CD14-positive monocyte (primary cell): ENCODE measurements at regions not wholly inside any gene's neighbourhood (a gene's known extent, or its start where the extent isn't known, plus 50 kb on each side); places are given as distances from the start of the nearest gene placed in this dataset.

Source experiments
- DNase-seq, 3 donors: peaks; one replicate each; pipeline ENCODE4 v3.0.0-alpha.2; 2011 to 2022
- H2AFZ ChIP-seq: 2 replicates; pipeline ENCODE4 v1.6.0; 2012; ENCODE audit warnings: mild to moderate bottlenecking, low read depth, low read length, inconsistent platforms; ENCODE audit not compliant: insufficient read depth, poor library complexity, severe bottlenecking
- H3K27ac ChIP-seq, 2 donors: 1 replicate in 1 of 2; 2 replicates in 1 of 2; pipeline ENCODE4 v1.5.1; 2012 to 2013; ENCODE audit warnings: low read length in 2 of 2, control low read depth in 1 of 2, inconsistent platforms in 1 of 2, low read depth in 1 of 2, mild to moderate bottlenecking in 1 of 2
- H3K27me3 ChIP-seq, 2 donors: one replicate each; pipeline versions ENCODE4 v1.6.0 to v1.6.1; 2011 to 2013; ENCODE audit warnings: low read length in 2 of 2; ENCODE audit not compliant: control insufficient read depth in 2 of 2, insufficient read depth in 2 of 2
- H3K36me3 ChIP-seq, 2 donors: replicated peaks in 1 of 2; 1 replicate in 1 of 2; 2 replicates in 1 of 2; pipeline versions ENCODE4 v1.5.1 to v1.6.1; 2012 to 2013; ENCODE audit warnings: low read length in 2 of 2, control low read depth in 1 of 2, inconsistent platforms in 1 of 2, mild to moderate bottlenecking in 1 of 2; ENCODE audit not compliant: insufficient read depth in 2 of 2, control insufficient read depth in 1 of 2
- H3K4me1 ChIP-seq, 2 donors: 1 replicate in 1 of 2; 2 replicates in 1 of 2; pipeline versions ENCODE4 v1.5.1 to v1.6.1; 2012 to 2013; ENCODE audit warnings: low read length in 2 of 2, control low read depth in 1 of 2, inconsistent platforms in 1 of 2, mild to moderate bottlenecking in 1 of 2, moderate library complexity in 1 of 2; ENCODE audit not compliant: insufficient read depth in 2 of 2, control insufficient read depth in 1 of 2
- H3K4me2 ChIP-seq: replicated peaks from 2 replicates; pipeline ENCODE3; 2012; ENCODE audit warnings: low read length, moderate library complexity, mild to moderate bottlenecking; ENCODE audit not compliant: poor library complexity, severe bottlenecking; ENCODE audit errors: extremely low read depth
- H3K4me3 ChIP-seq, 3 experiments: fragments of 200-600 bp in 1 of 3; sonication (generic) in 1 of 3; replicated peaks in 1 of 3; 1 replicate in 2 of 3; 2 replicates in 1 of 3; pipeline ENCODE4 v1.5.1; 2011 to 2013; ENCODE audit warnings: low read length in 3 of 3, mild to moderate bottlenecking in 3 of 3, control low read depth in 2 of 3, low read depth in 2 of 3, inconsistent platforms in 1 of 3, moderate library complexity in 1 of 3
- H3K79me2 ChIP-seq: 2 replicates; pipeline ENCODE4 v1.6.0; 2012; ENCODE audit warnings: mild to moderate bottlenecking, control low read depth, inconsistent platforms, low read length, moderate library complexity; ENCODE audit not compliant: insufficient read depth
- H3K9ac ChIP-seq: 2 replicates; pipeline ENCODE4 v1.6.0; 2017; ENCODE audit warnings: low read length, mild to moderate bottlenecking; ENCODE audit not compliant: insufficient read depth, poor library complexity, severe bottlenecking
- H3K9me3 ChIP-seq, 2 donors: replicated peaks in 1 of 2; 1 replicate in 1 of 2; 2 replicates in 1 of 2; pipeline versions ENCODE4 v1.5.1 to v1.6.1; 2012 to 2013; ENCODE audit warnings: low read length in 2 of 2, control low read depth in 1 of 2; ENCODE audit not compliant: control insufficient read depth in 1 of 2, insufficient read depth in 1 of 2
- H4K20me1 ChIP-seq: 2 replicates; pipeline ENCODE4 v1.6.0; 2012; ENCODE audit warnings: mild to moderate bottlenecking, low read length, control low read depth, moderate library complexity; ENCODE audit not compliant: insufficient read depth
- H3K27ac Mint-ChIP-seq, 7 donors: one replicate each; pipeline ENCODE4 v1.8.0; 2020; ENCODE audit warnings: mild to moderate bottlenecking in 7 of 7, mixed read lengths in 7 of 7, moderate library complexity in 6 of 7, inconsistent platforms in 2 of 7
- H3K27me3 Mint-ChIP-seq, 3 donors: one replicate each; pipeline ENCODE4 v1.8.0; 2021 to 2022; ENCODE audit warnings: low read depth in 3 of 3, mild to moderate bottlenecking in 3 of 3, mixed read lengths in 3 of 3, moderate library complexity in 3 of 3, inconsistent platforms in 1 of 3
- H3K36me3 Mint-ChIP-seq, 2 donors: one replicate each; pipeline ENCODE4 v1.8.0; 2020; ENCODE audit warnings: mixed read lengths in 2 of 2, inconsistent platforms in 1 of 2, mild to moderate bottlenecking in 1 of 2
- H3K4me1 Mint-ChIP-seq: one replicate; pipeline ENCODE4 v1.8.0; 2020; ENCODE audit warnings: mild to moderate bottlenecking, mixed read lengths
- H3K4me3 Mint-ChIP-seq, 2 donors: one replicate each; pipeline ENCODE4 v1.8.0; 2020; ENCODE audit warnings: mild to moderate bottlenecking in 2 of 2, mixed read lengths in 2 of 2, moderate library complexity in 1 of 2
- H3K9me3 Mint-ChIP-seq, 7 donors: one replicate each; pipeline ENCODE4 v1.8.0; 2020 to 2022; ENCODE audit warnings: mixed read lengths in 7 of 7, mild to moderate bottlenecking in 6 of 7, moderate library complexity in 6 of 7, inconsistent platforms in 2 of 7
- WGBS: methylation state at CpG from one replicate; pipeline ENCODE4 v1.1.5; 2013; ENCODE audit warnings: missing lambda C conversion rate; ENCODE audit not compliant: insufficient coverage; 5-methylcytosine and 5-hydroxymethylcytosine counted together
- intact Hi-C, 2 donors: fragments of 100-400 bp; cut with micrococcal nuclease; formaldehyde crosslinking; loops; one replicate each; pipeline versions ENCODE4 v1.15.0 to v1.15.1; 2023
- TF ChIP-seq, protein P1 (sequence below): fragments of 200-600 bp; IDR thresholded peaks from one replicate; pipeline ENCODE4 v1.8.0; 2022; ENCODE audit warnings: antibody characterized with exemption, mild to moderate bottlenecking

DNA sequence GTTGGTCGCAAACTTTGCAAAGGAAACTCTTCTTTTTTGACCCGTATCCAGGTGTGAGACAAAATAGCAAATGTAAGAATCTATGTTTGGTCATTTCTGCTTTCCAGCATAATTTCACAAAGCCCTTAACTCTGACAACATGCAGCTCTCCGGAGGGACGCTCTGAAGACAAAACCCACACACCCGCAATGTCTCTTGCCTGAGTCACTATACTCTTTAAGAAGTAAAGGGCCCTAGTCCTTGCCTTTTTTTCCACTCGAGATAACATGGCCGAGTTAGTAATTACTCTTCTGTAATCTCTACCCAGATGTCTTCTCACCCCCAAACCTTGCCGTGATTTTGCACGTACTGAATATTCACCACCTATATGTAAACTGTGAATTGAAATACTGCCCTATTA is 115.7 kb upstream of the ADAMTS9 start:
- Mint-ChIP-seq H3K27ac (no peak overlapping the region), H3K27me3 (peaks cover 0 to 2% (median 0%) of the 10 kb centered on the region in 3 donors), H3K36me3 (no peaks in the 10 kb centered on the region), H3K4me3 (no peak overlapping the region), H3K4me1 (no peaks in the 10 kb centered on the region), H3K9me3 (peaks cover 0 to 14% (median 4%) of the 10 kb centered on the region in 7 donors)
- Histone ChIP-seq H4K20me1 (no peaks in the 10 kb centered on the region), H2AFZ (no peak overlapping the region), H3K36me3 (no peaks in the 10 kb centered on the region), H3K9me3 (no peaks in the 10 kb centered on the region), H3K9ac (no peak overlapping the region), H3K79me2 (no peaks in the 10 kb centered on the region), H3K4me3 (no peak overlapping the region), H3K4me2 (no peak overlapping the region), H3K27ac (no peak overlapping the region), H3K4me1 (no peaks in the 10 kb centered on the region), H3K27me3 (no peaks in the 10 kb centered on the region)
- TF ChIP-seq, protein P1, sequence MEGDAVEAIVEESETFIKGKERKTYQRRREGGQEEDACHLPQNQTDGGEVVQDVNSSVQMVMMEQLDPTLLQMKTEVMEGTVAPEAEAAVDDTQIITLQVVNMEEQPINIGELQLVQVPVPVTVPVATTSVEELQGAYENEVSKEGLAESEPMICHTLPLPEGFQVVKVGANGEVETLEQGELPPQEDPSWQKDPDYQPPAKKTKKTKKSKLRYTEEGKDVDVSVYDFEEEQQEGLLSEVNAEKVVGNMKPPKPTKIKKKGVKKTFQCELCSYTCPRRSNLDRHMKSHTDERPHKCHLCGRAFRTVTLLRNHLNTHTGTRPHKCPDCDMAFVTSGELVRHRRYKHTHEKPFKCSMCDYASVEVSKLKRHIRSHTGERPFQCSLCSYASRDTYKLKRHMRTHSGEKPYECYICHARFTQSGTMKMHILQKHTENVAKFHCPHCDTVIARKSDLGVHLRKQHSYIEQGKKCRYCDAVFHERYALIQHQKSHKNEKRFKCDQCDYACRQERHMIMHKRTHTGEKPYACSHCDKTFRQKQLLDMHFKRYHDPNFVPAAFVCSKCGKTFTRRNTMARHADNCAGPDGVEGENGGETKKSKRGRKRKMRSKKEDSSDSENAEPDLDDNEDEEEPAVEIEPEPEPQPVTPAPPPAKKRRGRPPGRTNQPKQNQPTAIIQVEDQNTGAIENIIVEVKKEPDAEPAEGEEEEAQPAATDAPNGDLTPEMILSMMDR: no peak
- DNase-seq: no peak
- WGBS: 88% methylated on average over 5 of the region's 9 CpGs
- intact Hi-C loops: no loop called here

DNA sequence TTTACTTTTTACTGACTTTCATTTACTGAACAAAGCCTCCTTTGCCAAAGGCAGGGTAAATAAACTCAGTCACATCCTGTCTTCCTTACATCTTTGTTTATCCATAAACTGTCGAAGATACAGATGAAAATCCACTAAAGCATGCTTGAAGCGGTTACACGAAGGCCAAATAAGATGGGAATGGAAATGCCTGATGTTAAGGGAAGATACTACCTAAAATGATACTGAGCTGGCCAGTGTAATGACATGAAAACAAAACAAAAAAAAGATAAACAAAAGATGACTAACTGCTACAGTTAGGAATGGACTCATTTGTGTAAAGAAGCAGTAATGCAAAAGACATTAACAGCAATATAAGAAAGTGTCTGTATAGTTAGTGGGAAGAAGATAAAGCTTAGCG is 114.7 kb upstream of the ADAMTS9 start:
- intact Hi-C loops: no loop called here
- Mint-ChIP-seq H3K4me1 (no peaks in the 10 kb centered on the region), H3K27me3 (peaks cover 0 to 2% (median 0%) of the 10 kb centered on the region in 3 donors), H3K9me3 (peaks cover 0 to 14% (median 4%) of the 10 kb centered on the region in 7 donors), H3K4me3 (no peak overlapping the region), H3K36me3 (no peaks in the 10 kb centered on the region), H3K27ac (no peak overlapping the region)
- peaks cover 0 to 5% of the 10 kb centered on the region in 2 donors for H3K9me3 ChIP-seq
- WGBS: no CpG with 5 or more reads among the region's 4 CpGs
- TF ChIP-seq, protein P1: no peak
- H3K27ac ChIP-seq: no peak overlapping the region
- DNase-seq: no peak
- H2AFZ ChIP-seq: no peak overlapping the region
- H3K4me2 ChIP-seq: no peak overlapping the region
- no peaks in the 10 kb centered on the region for H3K4me1 ChIP-seq
- no peaks in the 10 kb centered on the region for H3K27me3 ChIP-seq
- no peaks in the 10 kb centered on the region for H3K79me2 ChIP-seq
- H4K20me1 ChIP-seq: no peaks in the 10 kb centered on the region
- no peak overlapping the region for H3K9ac ChIP-seq
- H3K36me3 ChIP-seq: no peaks in the 10 kb centered on the region
- no peak overlapping the region for H3K4me3 ChIP-seq
